Caco-2 (cell line): ENCODE measurements at regions not wholly inside any gene's neighbourhood (a gene's known extent, or its start where the extent isn't known, plus 50 kb on each side); places are given as distances from the start of the nearest gene placed in this dataset.

Source experiments
- BruUV-seq: library from RNA; stranded (reverse); fragments of 400-500 nt; replicated peaks from 2 replicates; lab custom pipeline; 2021; lab: Mats Ljungman, UMichigan
- CTCF ChIA-PET: fragments of 300-600 bp; sonication (Branson Sonifier 250); formaldehyde crosslinking; loops from one replicate; lab custom pipeline; 2022; ENCODE audit warnings: antibody characterized with exemption; lab: Charles Lee
- POLR2A ChIA-PET: fragments of 300-600 bp; sonication (Branson Sonifier 250); formaldehyde crosslinking; loops from one replicate; lab custom pipeline; 2022; ENCODE audit warnings: antibody characterized with exemption; lab: Charles Lee
- DNase-seq, 2 experiments: peaks; one replicate each; pipeline versions ENCODE4 v3.0.0 to v3.0.0-alpha.2; 2020 to 2022
- H3K27me3 ChIP-seq: replicated peaks from 2 replicates; pipeline ENCODE4 v1.6.0; 2011; ENCODE audit warnings: low read length; ENCODE audit not compliant: control insufficient read depth, insufficient read depth
- H3K36me3 ChIP-seq: 2 replicates; pipeline ENCODE4 v1.5.1; 2011; ENCODE audit warnings: low read length; ENCODE audit not compliant: control insufficient read depth, insufficient read depth
- H3K4me1 ChIP-seq: fragments of 250-450 bp; sonication (Bioruptor Pico); 2 replicates; pipeline ENCODE4 v1.5.1; 2020; ENCODE audit warnings: mild to moderate bottlenecking
- H3K4me3 ChIP-seq: 2 replicates; pipeline ENCODE4 v1.5.1; 2011; ENCODE audit warnings: low read depth, mild to moderate bottlenecking, control low read depth, low read length
- H3K9me3 ChIP-seq: fragments of 250-450 bp; sonication (Bioruptor Pico); 2 replicates; pipeline ENCODE4 v1.5.1; 2020; ENCODE audit warnings: mild to moderate bottlenecking, moderate library complexity
- H3K27ac Mint-ChIP-seq: one replicate; pipeline ENCODE4 v1.8.0; 2022; ENCODE audit warnings: mixed read lengths; ENCODE audit not compliant: unreplicated experiment
- H3K27me3 Mint-ChIP-seq: one replicate; pipeline ENCODE4 v1.8.0; 2022; ENCODE audit warnings: mixed read lengths; ENCODE audit not compliant: insufficient read depth, unreplicated experiment
- H3K36me3 Mint-ChIP-seq: one replicate; pipeline ENCODE4 v1.8.0; 2022; ENCODE audit warnings: mild to moderate bottlenecking, mixed read lengths; ENCODE audit not compliant: insufficient read depth, unreplicated experiment
- H3K4me1 Mint-ChIP-seq: one replicate; pipeline ENCODE4 v1.8.0; 2022; ENCODE audit warnings: low read depth, mixed read lengths; ENCODE audit not compliant: unreplicated experiment
- H3K4me3 Mint-ChIP-seq: one replicate; pipeline ENCODE4 v1.8.0; 2022; ENCODE audit warnings: mild to moderate bottlenecking, moderate library complexity, mixed read lengths; ENCODE audit not compliant: unreplicated experiment
- H3K9me3 Mint-ChIP-seq: one replicate; pipeline ENCODE4 v1.8.0; 2022; ENCODE audit warnings: mixed read lengths; ENCODE audit not compliant: unreplicated experiment
- CTCF ChIP-seq, 2 experiments: fragments of 200-600 bp in 1 of 2; IDR thresholded peaks; 1 replicate in 1 of 2; 2 replicates in 1 of 2; pipeline versions ENCODE4 v1.5.1 to v1.8.0; 2011 to 2022; ENCODE audit warnings: antibody characterized with exemption in 1 of 2, control low read depth in 1 of 2, inconsistent platforms in 1 of 2, low read depth in 1 of 2, low read length in 1 of 2, mild to moderate bottlenecking in 1 of 2, moderate library complexity in 1 of 2; ENCODE audit not compliant: insufficient read depth in 1 of 2, severe bottlenecking in 1 of 2, unreplicated experiment in 1 of 2
- intact Hi-C: fragments of 100-400 bp; cut with micrococcal nuclease; formaldehyde crosslinking; loops from one replicate; pipeline ENCODE4 v1.10.0; 2022; ENCODE audit not compliant: unreplicated experiment

DNA sequence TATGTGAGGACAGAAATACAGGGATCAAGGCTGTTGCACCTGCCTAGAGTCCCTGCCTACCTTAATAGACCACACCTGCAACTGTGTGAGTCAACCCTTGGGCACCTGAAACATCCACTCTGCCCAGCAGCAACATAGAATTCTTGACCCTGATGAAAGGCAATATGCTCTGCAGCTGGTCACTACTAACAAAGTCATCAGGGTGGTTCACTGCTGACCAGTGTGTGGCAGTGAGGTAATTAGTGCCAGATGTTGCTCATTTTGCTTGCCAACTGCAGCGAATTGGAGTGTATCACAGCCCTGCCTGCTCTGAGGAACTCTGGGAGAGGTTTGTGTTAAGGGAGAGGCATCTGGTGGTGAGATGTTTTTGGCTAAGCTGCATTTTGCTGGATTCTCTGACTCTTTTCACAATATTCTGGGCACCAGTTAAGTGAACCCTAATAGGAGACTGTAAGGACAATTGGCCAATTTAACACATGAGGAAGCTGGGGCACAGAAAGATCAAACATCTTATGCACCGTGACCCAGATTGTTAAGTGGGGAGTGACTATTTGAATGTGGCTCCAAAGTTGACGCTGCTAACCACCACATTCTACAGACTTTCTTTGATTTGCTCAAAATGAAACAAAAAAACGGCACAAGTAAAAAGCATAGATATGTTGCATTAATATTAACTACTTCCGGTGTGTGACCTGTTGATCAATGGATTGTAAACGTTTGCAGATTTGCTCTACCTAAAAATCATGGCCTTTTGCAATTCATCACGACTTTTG, 61.9 kb upstream of the OPRM1 start:
- Histone ChIP-seq H3K9me3 (0 out of 2 replicates have a peak, but pooled peaks cover 4% of the 10 kb centered on the region), H3K27me3 (no peaks in the 10 kb centered on the region), H3K4me3 (no peak overlapping the region), H3K4me1 (no peaks in the 10 kb centered on the region), H3K36me3 (no peaks in the 10 kb centered on the region)
- no peak for TF ChIP-seq CTCF (IDR thresholded peaks at IDR 0.05; ENCODE audit: insufficient read depth in 1 of 2, low read depth in 1 of 2, low read length in 1 of 2, severe bottlenecking in 1 of 2, unreplicated experiment in 1 of 2)
- H3K36me3 Mint-ChIP-seq: no peaks in the 10 kb centered on the region
- ChIA-PET CTCF (no interaction called here), POLR2A (no interaction called here)
- no TSS peak for BruUV-seq
- H3K9me3 Mint-ChIP-seq: peaks cover 13% of the 10 kb centered on the region
- no peak overlapping the region for H3K27ac Mint-ChIP-seq
- no peak overlapping the region for H3K4me3 Mint-ChIP-seq
- intact Hi-C loops: no loop called here
- H3K27me3 Mint-ChIP-seq: no peaks in the 10 kb centered on the region
- no peak for DNase-seq
- H3K4me1 Mint-ChIP-seq: peaks cover 10% of the 10 kb centered on the region

- no peak for TF ChIP-seq CTCF (IDR thresholded peaks at IDR 0.05; ENCODE audit: insufficient read depth in 1 of 2, low read depth in 1 of 2, low read length in 1 of 2, severe bottlenecking in 1 of 2, unreplicated experiment in 1 of 2)
- H3K9me3 Mint-ChIP-seq: no peaks in the 10 kb centered on the region
- no peak overlapping the region for H3K27ac Mint-ChIP-seq
- H3K4me3 Mint-ChIP-seq: no peak overlapping the region
- DNase-seq: no peak
- CTCF ChIA-PET: no interaction called here
- H3K36me3 Mint-ChIP-seq: no peaks in the 10 kb centered on the region
- H3K27me3 Mint-ChIP-seq: peaks cover 4% of the 10 kb centered on the region
- H3K9me3 ChIP-seq: no peaks in the 10 kb centered on the region
- intact Hi-C loops: no loop called here
- no TSS peak for BruUV-seq
- H3K27me3 ChIP-seq: no peaks in the 10 kb centered on the region
- POLR2A ChIA-PET: no interaction called here
- no peaks in the 10 kb centered on the region for H3K36me3 ChIP-seq
- no peaks in the 10 kb centered on the region for H3K4me1 Mint-ChIP-seq
- H3K4me3 ChIP-seq: no peak overlapping the region
- no peaks in the 10 kb centered on the region for H3K4me1 ChIP-seq
Observed at GRCh38 chr6:153966001-153966400, 73.0 kb upstream of the OPRM1 start.

GRCh38 chr6:153963352-153963751, 75.7 kb upstream of the OPRM1 start:
- ChIA-PET CTCF (interaction anchor here (0.5 to 1.0 kb wide), 3 partner anchors 391 to 662 kb away, joined by 3 read pairs; no protein-coding TSS in a partner anchor), POLR2A (no interaction called here)
- DNase-seq: no peak
- Mint-ChIP-seq H3K4me3 (no peak overlapping the region), H3K36me3 (no peaks in the 10 kb centered on the region), H3K4me1 (peaks cover 6% of the 10 kb centered on the region), H3K9me3 (no peaks in the 10 kb centered on the region), H3K27me3 (peaks cover 4% of the 10 kb centered on the region), H3K27ac (no peak overlapping the region)
- H3K27me3 ChIP-seq: no peaks in the 10 kb centered on the region
- H3K9me3 ChIP-seq: no peaks in the 10 kb centered on the region
- intact Hi-C loops: no loop called here
- TF ChIP-seq CTCF (IDR thresholded peaks at IDR 0.05; ENCODE audit: insufficient read depth in 1 of 2, low read depth in 1 of 2, low read length in 1 of 2, severe bottlenecking in 1 of 2, unreplicated experiment in 1 of 2): peak; percentile 23 to 30
- no peaks in the 10 kb centered on the region for H3K4me1 ChIP-seq
- H3K4me3 ChIP-seq: no peak overlapping the region
- H3K36me3 ChIP-seq: no peaks in the 10 kb centered on the region
- no TSS peak for BruUV-seq
